ENCODE measurements at regions not wholly inside any gene's neighbourhood (a gene's known extent, or its start where the extent isn't known, plus 50 kb on each side); places are given as distances from the start of the nearest gene placed in this dataset.

- Histone ChIP-seq H3K4me3 (no peak overlapping the region), H2AFZ (no peak overlapping the region), H3K9ac (no peak overlapping the region), H4K20me1 (ENCODE audit: insufficient read depth) (no peaks in the 10 kb centered on the region), H3K36me3 (ENCODE audit: low read depth) (no peaks in the 10 kb centered on the region), H3K4me2 (ENCODE audit: unreplicated experiment) (no peak overlapping the region), H3K9me3 (ENCODE audit: low read depth) (no peaks in the 10 kb centered on the region), H3K4me1 (ENCODE audit: insufficient read depth) (no peaks in the 10 kb centered on the region), H3K27ac (no peak overlapping the region), H3F3A (ENCODE audit: insufficient read depth) (no peaks in the 10 kb centered on the region), H3K79me2 (ENCODE audit: insufficient read depth) (no peaks in the 10 kb centered on the region), H3K9me2 (ENCODE audit: insufficient read depth) (no peaks in the 10 kb centered on the region), H3K27me3 (replicated peaks; ENCODE audit: insufficient read depth) (no peaks in the 10 kb centered on the region)
- WGBS, 2 experiments (ENCODE audit: low coverage in 1 of 2, low lambda C conversion rate in 2 of 2, missing lambda C conversion rate in 2 of 2) = 29 to 44% methylated on average over 2 of the region's 2 CpGs
- no peak for DNase-seq
- TF ChIP-seq EZH2 (IDR thresholded peaks at IDR 0.05; ENCODE audit: insufficient read depth, poor library complexity, severe bottlenecking) (no peak), EZH2phosphoT487 (IDR thresholded peaks at IDR 0.05; ENCODE audit: insufficient read depth, low read depth) (no peak)
- in situ Hi-C loops (cut with MboI) = no loop called here
Observed at GRCh38 chr12:125902991-125903390, 837.8 kb downstream of the AACS start.

- Histone ChIP-seq H3K4me1 (ENCODE audit: insufficient read depth) (no peaks in the 10 kb centered on the region), H3K27me3 (replicated peaks; ENCODE audit: insufficient read depth) (no peaks in the 10 kb centered on the region), H3K36me3 (ENCODE audit: low read depth) (no peaks in the 10 kb centered on the region), H3K79me2 (ENCODE audit: insufficient read depth) (no peaks in the 10 kb centered on the region), H3K4me3 (no peak overlapping the region), H3K9me2 (ENCODE audit: insufficient read depth) (no peaks in the 10 kb centered on the region), H3K27ac (no peak overlapping the region), H3K9ac (no peak overlapping the region), H4K20me1 (ENCODE audit: insufficient read depth) (no peaks in the 10 kb centered on the region), H2AFZ (no peak overlapping the region), H3F3A (ENCODE audit: insufficient read depth) (no peaks in the 10 kb centered on the region), H3K4me2 (ENCODE audit: unreplicated experiment) (no peak overlapping the region), H3K9me3 (ENCODE audit: low read depth) (no peaks in the 10 kb centered on the region)
- DNase-seq = no peak
- 37 to 46% methylated on average over 3 of the region's 3 CpGs for WGBS, 2 experiments (ENCODE audit: low coverage in 1 of 2, low lambda C conversion rate in 2 of 2, missing lambda C conversion rate in 2 of 2)
- in situ Hi-C loops (cut with MboI) = no loop called here
- TF ChIP-seq EZH2 (IDR thresholded peaks at IDR 0.05; ENCODE audit: insufficient read depth, poor library complexity, severe bottlenecking) = no peak
- no peak for TF ChIP-seq EZH2phosphoT487 (IDR thresholded peaks at IDR 0.05; ENCODE audit: insufficient read depth, low read depth)
Observed at GRCh38 chr12:125907351-125907750, 842.1 kb downstream of the AACS start.

- no peak for TF ChIP-seq EZH2 (IDR thresholded peaks at IDR 0.05; ENCODE audit: insufficient read depth, poor library complexity, severe bottlenecking)
- no peak for TF ChIP-seq EZH2phosphoT487 (IDR thresholded peaks at IDR 0.05; ENCODE audit: insufficient read depth, low read depth)
- Histone ChIP-seq H3K27ac (no peak overlapping the region), H3K27me3 (replicated peaks; ENCODE audit: insufficient read depth) (no peaks in the 10 kb centered on the region), H3F3A (ENCODE audit: insufficient read depth) (no peaks in the 10 kb centered on the region), H2AFZ (no peak overlapping the region), H3K4me3 (no peak overlapping the region), H3K9me3 (ENCODE audit: low read depth) (no peaks in the 10 kb centered on the region), H3K9ac (no peak overlapping the region), H3K4me2 (ENCODE audit: unreplicated experiment) (no peak overlapping the region), H3K4me1 (ENCODE audit: insufficient read depth) (no peaks in the 10 kb centered on the region), H3K79me2 (ENCODE audit: insufficient read depth) (no peaks in the 10 kb centered on the region), H3K36me3 (ENCODE audit: low read depth) (no peaks in the 10 kb centered on the region), H4K20me1 (ENCODE audit: insufficient read depth) (no peaks in the 10 kb centered on the region), H3K9me2 (ENCODE audit: insufficient read depth) (no peaks in the 10 kb centered on the region)
- 24 to 25% methylated on average over 12 of the region's 12 CpGs for WGBS, 2 experiments (ENCODE audit: low coverage in 1 of 2, low lambda C conversion rate in 2 of 2, missing lambda C conversion rate in 2 of 2)
- DNase-seq = no peak
- in situ Hi-C loops (cut with MboI) = no loop called here
Observed at GRCh38 chr12:125919856-125920470, 854.7 kb downstream of the AACS start.

- 16 to 25% methylated on average over 5 of the region's 5 CpGs for WGBS, 2 experiments (ENCODE audit: low coverage in 1 of 2, low lambda C conversion rate in 2 of 2, missing lambda C conversion rate in 2 of 2)
- TF ChIP-seq EZH2 (IDR thresholded peaks at IDR 0.05; ENCODE audit: insufficient read depth, poor library complexity, severe bottlenecking) = no peak
- no peak for TF ChIP-seq EZH2phosphoT487 (IDR thresholded peaks at IDR 0.05; ENCODE audit: insufficient read depth, low read depth)
- H4K20me1 ChIP-seq (ENCODE audit: insufficient read depth) = no peaks in the 10 kb centered on the region
Observed at GRCh38 chr12:125922330-125922729, 857.1 kb downstream of the AACS start.

GRCh38 chr12:125936502-125936901 is 871.3 kb downstream of the AACS start:
- Histone ChIP-seq H3K27ac (no peak overlapping the region), H3F3A (ENCODE audit: insufficient read depth) (no peaks in the 10 kb centered on the region), H2AFZ (no peak overlapping the region), H3K4me3 (no peak overlapping the region), H3K9ac (no peak overlapping the region), H3K36me3 (ENCODE audit: low read depth) (no peaks in the 10 kb centered on the region), H3K79me2 (ENCODE audit: insufficient read depth) (no peaks in the 10 kb centered on the region), H3K9me2 (ENCODE audit: insufficient read depth) (no peaks in the 10 kb centered on the region), H3K9me3 (ENCODE audit: low read depth) (no peaks in the 10 kb centered on the region), H4K20me1 (ENCODE audit: insufficient read depth) (no peaks in the 10 kb centered on the region), H3K4me1 (ENCODE audit: insufficient read depth) (no peaks in the 10 kb centered on the region), H3K4me2 (ENCODE audit: unreplicated experiment) (no peak overlapping the region), H3K27me3 (replicated peaks; ENCODE audit: insufficient read depth) (no peaks in the 10 kb centered on the region)
- TF ChIP-seq EZH2phosphoT487 (IDR thresholded peaks at IDR 0.05; ENCODE audit: insufficient read depth, low read depth) = no peak
- in situ Hi-C loops (cut with MboI) = no loop called here
- DNase-seq = no peak
- 20 to 36% methylated on average over 1 of the region's 1 CpG for WGBS, 2 experiments (ENCODE audit: low coverage in 1 of 2, low lambda C conversion rate in 2 of 2, missing lambda C conversion rate in 2 of 2)

More at GRCh38 chr12:125922330-125922729, 857.1 kb downstream of the AACS start:
- DNase-seq = no peak
- Histone ChIP-seq H3K36me3 (ENCODE audit: low read depth) (no peaks in the 10 kb centered on the region), H3K4me1 (ENCODE audit: insufficient read depth) (no peaks in the 10 kb centered on the region), H3K79me2 (ENCODE audit: insufficient read depth) (no peaks in the 10 kb centered on the region), H3K9me2 (ENCODE audit: insufficient read depth) (no peaks in the 10 kb centered on the region), H3F3A (ENCODE audit: insufficient read depth) (no peaks in the 10 kb centered on the region), H3K9ac (no peak overlapping the region), H3K27ac (no peak overlapping the region), H2AFZ (no peak overlapping the region), H3K9me3 (ENCODE audit: low read depth) (no peaks in the 10 kb centered on the region), H3K4me3 (no peak overlapping the region), H3K4me2 (ENCODE audit: unreplicated experiment) (no peak overlapping the region), H3K27me3 (replicated peaks; ENCODE audit: insufficient read depth) (no peaks in the 10 kb centered on the region)
- in situ Hi-C loops (cut with MboI) = no loop called here

Measured in GM23248 (cell line).